NCI-H1436 (cell line): ENCODE measurements at regions not wholly inside any gene's neighbourhood (a gene's known extent, or its start where the extent isn't known, plus 50 kb on each side); places are given as distances from the start of the nearest gene placed in this dataset.
"Not testable (repeated sequence)": the region's sequence is repeated elsewhere in the genome, so short reads cannot be mapped to it uniquely, and the experiment has no call there.

Experiments used
- DNase-seq: peaks from one replicate; lab custom pipeline; 2025; lab: John Stamatoyannopoulos, UW

- DNase-seq = no peak
Measured at GRCh38 chr10:108685863-108686531, 1237.3 kb downstream of the XPNPEP1 start.

- DNase-seq = no peak
Measured at GRCh38 chr10:108684431-108684830, 1238.9 kb downstream of the XPNPEP1 start.

- DNase-seq = no peak
Measured at GRCh38 chr10:108673741-108674140, 1249.6 kb downstream of the XPNPEP1 start.

GRCh38 chr10:108663587-108663986 lies 1259.7 kb downstream of the XPNPEP1 start:
- DNase-seq = no peak

GRCh38 chr10:108662975-108663374 lies 1260.3 kb downstream of the XPNPEP1 start:
- no peak for DNase-seq

GRCh38 chr10:108655057-108655456 lies 1268.3 kb downstream of the XPNPEP1 start:
- DNase-seq = no peak

GRCh38 chr10:108653531-108653930 lies 1269.8 kb downstream of the XPNPEP1 start:
- no peak for DNase-seq

GRCh38 chr10:108639010-108639409 lies 1284.3 kb downstream of the XPNPEP1 start:
- no peak for DNase-seq

GRCh38 chr10:108638225-108638624 lies 1285.1 kb downstream of the XPNPEP1 start:
- no peak for DNase-seq

- no peak for DNase-seq
Measured at GRCh38 chr10:108633046-108633445, 1290.3 kb downstream of the XPNPEP1 start.

- no peak for DNase-seq
Measured at GRCh38 chr10:108632144-108632543, 1291.2 kb downstream of the XPNPEP1 start.

GRCh38 chr10:108631332-108631731 lies 1292.0 kb downstream of the XPNPEP1 start:
- DNase-seq = no peak

- no peak for DNase-seq
Measured at GRCh38 chr10:108629834-108630233, 1293.5 kb downstream of the XPNPEP1 start.

GRCh38 chr10:108624052-108624451 lies 1299.3 kb downstream of the XPNPEP1 start:
- no peak for DNase-seq

- DNase-seq = no peak
Measured at GRCh38 chr10:108620821-108621534, 1302.3 kb downstream of the XPNPEP1 start.

GRCh38 chr10:108616559-108617285 lies 1306.6 kb downstream of the XPNPEP1 start:
- no peak for DNase-seq

GRCh38 chr10:108615576-108616320 lies 1307.6 kb downstream of the XPNPEP1 start:
- no peak for DNase-seq

GRCh38 chr10:108612485-108612884 lies 1310.8 kb downstream of the XPNPEP1 start:
- DNase-seq = no peak

- DNase-seq = no peak
Measured at GRCh38 chr10:108608860-108609259, 1314.5 kb downstream of the XPNPEP1 start.

- no peak for DNase-seq
Measured at GRCh38 chr10:108601851-108602250, 1321.5 kb downstream of the XPNPEP1 start.

- not testable (repeated sequence) for DNase-seq
Measured at GRCh38 chr10:108600511-108600910, 1322.8 kb downstream of the XPNPEP1 start.

GRCh38 chr10:108599317-108599716 lies 1324.0 kb downstream of the XPNPEP1 start:
- not testable (repeated sequence) for DNase-seq
